GM19351 (cell line): ENCODE measurements at regions not wholly inside any gene's neighbourhood (a gene's known extent, or its start where the extent isn't known, plus 50 kb on each side); places are given as distances from the start of the nearest gene placed in this dataset.
"Not testable (repeated sequence)": the region's sequence is repeated elsewhere in the genome, so short reads cannot be mapped to it uniquely, and the experiment has no call there.

Experiments
- ATAC-seq: cut with Tn5 transposase; IDR thresholded peaks from one replicate; pipeline ENCODE4 v1.9.1; 2021; ENCODE audit warnings: mild to moderate bottlenecking, moderate library complexity; ENCODE audit not compliant: unreplicated experiment

DNA sequence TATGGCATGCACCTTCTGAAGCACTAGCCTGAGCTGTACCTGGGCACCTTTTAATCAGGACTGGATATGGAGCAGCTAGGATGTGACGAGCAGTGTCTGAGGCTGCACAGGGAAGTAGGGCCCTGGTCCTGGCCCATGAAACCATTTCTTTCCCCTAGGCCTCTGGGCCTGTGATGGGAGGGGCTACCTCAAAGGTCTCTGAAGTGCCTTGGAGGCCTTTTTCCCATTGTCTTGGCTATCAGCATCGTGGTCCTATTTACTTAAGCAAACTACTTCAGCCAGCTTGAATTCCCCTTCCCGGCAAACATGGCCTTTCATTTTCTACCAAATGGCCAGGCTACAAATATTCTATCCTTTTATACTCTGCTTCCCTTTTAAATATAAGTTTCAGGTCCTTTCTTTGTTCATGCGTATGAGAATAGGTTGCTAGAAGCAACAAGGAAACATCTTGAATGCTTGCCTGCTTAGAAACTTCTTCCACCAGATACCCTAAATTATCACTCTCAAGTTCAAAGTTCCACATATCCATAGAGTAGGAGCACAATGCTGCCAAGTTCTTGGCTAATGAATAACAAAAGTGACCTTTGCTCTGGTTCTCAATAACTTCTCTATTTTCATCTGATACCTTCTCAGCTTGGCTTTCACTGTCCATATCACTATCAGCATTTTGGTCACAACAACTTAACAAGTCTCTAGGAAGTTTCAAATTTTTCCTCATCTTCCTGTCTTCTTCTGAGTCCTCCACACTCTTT is 673.1 kb downstream of the HTR1B start:
- no peak for ATAC-seq

DNA sequence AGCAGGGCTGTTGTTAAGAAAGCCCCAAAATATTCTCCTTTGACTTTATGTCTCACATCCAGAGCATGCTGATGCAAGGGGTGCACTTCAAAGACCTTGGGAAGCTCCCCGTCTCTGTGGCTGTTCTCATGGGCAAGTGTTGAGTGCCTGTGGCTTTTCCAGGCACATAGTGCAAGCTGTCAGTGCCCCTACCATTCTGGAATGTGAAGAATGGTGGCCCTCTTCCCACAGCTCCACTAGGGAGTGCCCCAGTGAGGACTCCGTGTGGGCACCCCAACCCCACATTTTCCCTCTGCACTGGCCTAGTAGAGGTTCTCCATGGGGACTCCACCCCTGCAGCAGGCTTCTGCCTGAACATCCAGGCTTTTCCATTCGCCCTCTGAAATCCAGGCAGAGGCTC is 673.7 kb downstream of the HTR1B start:
- ATAC-seq, result no peak

DNA sequence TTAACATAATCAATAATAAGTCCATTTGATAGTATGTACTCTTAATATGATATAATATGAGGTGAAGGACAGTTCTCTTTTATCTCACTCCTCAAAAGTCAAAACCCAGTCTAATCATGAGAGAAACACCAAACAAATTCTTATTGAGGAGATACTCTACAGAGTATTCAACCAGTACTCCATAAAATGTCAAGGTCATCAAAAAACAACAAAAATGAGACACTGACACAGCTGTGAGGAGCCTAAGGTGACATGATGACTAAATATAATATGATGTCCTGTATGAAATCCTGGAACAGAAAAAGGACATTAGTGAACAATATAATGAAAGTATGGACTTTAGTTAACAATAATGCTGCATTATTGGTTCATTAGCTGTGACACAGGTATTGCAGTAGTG is 675.1 kb downstream of the HTR1B start:
- no peak for ATAC-seq

DNA sequence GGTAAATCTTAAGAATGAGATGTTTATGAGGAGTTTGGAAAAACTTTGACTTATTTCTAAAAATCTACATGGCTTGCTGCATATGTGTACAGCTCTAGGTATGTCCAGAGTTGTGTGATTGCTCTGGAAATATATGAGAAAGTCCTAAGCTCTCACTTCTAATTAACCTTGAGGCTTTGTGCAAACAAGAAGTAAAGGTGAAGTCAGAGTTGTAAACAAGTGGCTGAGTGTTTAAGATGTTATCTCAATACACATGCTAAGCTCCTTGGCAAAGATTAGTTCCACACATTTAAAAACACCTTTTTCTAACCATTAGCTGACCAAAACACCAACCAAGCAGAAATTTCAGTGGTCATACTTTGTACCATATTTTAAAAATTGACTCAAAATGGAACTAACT is 684.2 kb downstream of the HTR1B start:
- ATAC-seq, result no peak

DNA sequence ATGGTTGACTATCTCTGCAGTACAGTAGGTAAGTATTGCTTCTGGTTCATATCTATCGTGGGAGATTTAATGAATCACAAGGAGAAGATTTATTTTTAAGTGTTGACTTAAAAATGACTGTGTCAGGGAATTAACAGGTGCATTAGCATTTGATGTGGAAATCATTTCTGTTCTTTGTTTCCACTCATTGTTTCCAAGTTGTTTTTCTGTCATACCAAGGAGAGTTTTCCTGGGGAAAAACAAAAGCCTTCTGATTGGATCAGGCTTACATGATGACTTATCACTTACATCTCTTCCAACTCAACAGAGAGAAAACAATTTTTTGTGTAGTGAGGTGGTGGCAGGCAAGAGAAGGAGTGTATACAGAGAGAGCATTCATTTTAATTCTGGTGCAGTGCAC is 686.4 kb downstream of the HTR1B start:
- no peak for ATAC-seq

DNA sequence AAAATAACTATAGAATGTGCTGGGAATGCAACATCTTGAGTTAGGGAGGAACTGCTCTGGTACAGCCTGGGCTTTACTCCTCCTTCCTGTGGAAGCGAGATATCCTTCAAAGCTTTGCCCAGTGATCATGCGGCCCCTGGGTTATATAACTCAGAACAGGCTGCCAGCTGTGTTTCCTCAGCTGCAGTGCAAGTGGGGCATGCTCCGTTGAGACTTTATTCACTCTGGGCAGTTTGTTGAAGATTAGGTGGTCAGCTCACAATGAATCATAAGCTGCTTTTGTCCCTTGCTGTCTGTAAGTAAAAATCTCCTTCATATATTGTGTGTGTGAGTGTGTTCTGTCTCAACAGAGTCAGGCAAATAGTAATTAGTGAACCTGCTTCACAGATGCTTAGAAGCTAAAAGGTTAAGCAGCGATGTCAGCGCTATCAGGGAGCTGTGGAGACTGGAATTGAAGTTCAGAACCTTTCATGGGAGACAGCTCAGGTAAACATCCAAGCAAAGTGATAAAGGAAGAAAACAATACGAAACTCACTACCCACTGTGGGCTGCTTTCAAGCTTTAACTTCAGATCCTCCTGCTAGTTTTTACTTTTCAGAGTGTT is 688.4 kb downstream of the HTR1B start:
- no peak for ATAC-seq

DNA sequence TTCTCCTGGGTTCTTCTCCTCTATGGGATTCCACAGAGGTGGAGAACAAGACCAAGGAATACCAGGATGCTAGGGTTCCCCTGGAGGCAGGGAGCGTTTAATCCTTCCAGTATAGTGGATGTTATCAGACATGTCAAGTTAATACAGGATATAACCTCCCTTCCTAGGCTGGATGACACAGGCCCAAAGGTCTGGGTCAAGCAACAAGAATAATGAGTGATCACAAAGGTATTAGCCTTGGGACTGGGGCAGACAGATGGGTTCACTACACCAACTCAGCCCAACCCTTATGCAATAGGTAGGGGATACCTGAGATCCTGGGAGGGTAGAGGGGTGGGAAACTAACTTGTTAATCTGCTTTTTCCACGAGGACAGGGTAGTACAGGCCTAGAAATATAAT is 690.3 kb downstream of the HTR1B start:
- no peak for ATAC-seq

DNA sequence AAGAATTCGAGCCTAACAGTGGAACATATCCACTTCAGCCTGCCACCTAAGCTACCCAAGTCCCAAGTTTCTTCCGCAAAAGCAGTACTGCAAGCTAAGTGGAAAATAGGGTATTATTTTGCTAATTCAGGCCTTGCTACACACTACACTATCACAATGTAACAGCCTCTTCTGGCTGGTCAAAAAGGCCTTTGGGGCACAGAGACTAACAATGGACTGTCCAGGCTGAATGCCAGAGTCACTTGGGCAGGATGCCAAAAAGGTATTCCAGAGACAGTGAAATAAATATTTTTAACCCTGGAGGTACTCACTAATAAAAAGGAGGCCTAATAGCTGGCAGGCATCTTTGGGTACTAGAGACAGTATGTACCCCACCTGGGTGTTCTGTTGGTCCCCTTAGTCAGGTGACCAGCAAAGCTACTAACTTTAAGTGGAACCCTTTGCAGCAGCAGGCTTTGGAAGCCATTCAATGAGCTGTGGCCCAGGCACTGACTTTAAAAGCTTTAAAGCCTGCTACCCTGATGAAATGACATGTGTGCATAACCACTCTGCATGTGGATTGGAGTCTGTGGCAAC is 692.1 kb downstream of the HTR1B start:
- ATAC-seq, result no peak

DNA sequence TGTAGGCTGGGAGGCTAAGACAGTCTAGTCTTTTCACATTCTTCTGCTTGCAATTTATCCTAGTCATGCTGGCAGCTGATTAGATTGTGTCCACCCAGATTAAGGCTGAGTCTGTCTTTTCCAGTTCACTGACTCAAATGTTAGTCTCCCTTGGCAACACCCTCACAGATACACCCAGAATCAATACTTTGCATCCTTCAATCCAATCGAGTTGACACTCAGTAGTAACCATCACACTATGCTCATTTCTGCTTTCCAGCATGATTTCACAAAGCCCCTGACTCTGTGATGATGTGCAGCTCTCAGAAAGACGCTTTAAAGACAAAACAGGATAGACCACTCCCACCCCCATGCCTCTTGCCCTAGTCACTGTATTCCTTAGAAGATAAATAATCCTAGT is 693.0 kb downstream of the HTR1B start:
- no peak for ATAC-seq

DNA sequence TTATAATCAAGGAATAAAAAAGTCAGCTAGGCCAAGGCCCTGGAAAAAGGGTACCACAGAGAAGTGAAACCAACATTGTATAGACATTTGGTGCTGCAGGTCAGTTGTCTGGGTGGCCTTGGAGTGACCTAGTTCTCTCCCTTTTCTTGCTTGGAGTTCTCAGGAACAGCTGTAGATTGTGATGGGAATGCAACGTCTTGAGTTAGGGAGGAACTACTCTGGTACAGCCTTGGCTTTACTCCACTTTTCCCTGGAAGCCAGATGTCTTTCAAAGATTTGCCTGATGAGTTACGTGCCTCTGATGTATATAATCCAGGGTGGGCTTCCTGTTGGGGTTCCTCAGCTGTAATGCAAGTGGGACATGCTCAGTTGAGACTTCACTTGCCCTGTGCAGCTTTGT is 694.7 kb downstream of the HTR1B start:
- no peak for ATAC-seq

DNA sequence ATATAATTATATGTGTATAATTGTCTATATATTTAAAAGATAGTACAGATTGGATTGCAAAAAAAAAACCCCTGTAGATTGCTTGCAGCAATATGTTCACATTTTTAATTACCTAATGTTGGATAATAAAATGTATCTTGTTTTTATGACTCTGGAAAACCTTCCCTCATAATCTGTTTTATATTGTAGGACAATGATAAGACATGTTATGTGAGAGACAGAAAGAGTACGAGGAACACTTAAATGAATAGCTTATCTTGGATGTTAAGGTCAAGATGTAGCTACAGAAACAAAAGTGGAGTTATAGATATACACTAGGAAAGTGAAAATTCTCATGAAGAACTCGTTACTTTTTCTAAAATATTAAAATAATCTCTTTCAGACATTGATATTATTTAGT is 691.6 kb upstream of the IMPG1 start:
- no peak for ATAC-seq

DNA sequence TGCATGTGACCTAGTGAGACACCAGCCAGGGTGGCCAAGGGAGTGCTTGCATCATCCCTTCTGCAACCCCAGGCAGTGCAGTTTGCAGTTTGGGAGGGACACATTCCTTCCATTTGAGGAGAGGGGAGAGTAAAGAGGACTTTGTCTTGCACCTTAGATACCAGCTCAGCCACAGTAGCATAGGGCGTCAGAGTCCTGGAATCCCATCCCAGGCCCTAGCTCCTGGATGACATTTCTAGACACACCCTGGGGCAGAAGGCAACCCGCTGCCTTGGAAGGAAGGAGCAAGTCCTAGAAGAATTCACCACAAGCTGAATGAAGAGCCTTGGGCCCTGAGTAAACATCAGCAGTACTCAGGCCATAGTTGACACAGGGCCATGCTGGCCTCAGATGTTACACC is 680.4 kb upstream of the IMPG1 start:
- ATAC-seq, result no peak

DNA sequence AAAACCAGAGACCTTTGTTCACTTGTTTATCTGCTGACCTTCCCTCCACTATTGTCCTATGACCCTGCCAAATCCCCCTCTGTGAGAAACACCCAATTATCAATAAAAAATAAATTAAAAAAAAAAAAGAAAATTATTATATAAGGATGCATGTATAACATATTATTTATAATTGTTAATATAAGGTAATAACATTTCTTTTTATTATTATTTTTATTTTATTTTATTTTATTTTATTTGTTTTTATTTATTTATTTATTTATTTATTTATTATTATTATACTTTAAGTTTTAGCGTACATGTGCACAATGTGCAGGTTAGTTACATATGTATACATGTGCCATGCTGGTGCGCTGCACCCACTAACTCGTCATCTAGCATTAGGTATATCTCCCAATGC is 672.9 kb upstream of the IMPG1 start:
- not testable (repeated sequence) for ATAC-seq

DNA sequence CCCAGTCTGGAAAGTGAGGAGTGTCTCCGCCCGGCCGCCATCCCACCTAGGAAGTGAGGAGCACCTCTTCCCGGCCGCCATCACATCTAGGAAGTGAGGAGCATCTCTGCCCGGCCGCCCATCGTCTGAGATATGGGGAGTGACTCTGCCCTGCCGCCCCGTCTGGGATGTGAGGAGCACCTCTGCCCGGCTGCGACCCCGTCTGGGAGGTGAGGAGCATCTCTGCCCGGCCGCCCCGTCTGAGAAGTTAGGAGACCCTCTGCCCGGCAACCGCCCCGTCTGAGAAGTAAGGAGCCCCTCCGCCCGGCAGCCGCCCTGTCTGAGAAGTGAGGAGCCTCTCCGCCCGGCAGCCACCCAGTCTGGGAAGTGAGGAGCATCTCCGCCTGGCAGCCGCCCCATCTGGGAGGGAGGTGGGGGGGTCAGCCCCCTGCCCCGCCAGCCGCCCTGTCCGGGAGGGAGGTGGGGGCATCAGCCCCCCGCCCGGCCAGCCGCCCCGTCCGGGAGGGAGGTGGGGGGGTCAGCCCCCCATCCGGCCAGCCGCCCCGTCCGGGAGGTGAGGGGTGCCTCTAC is 671.8 kb upstream of the IMPG1 start:
- not testable (repeated sequence) for ATAC-seq

DNA sequence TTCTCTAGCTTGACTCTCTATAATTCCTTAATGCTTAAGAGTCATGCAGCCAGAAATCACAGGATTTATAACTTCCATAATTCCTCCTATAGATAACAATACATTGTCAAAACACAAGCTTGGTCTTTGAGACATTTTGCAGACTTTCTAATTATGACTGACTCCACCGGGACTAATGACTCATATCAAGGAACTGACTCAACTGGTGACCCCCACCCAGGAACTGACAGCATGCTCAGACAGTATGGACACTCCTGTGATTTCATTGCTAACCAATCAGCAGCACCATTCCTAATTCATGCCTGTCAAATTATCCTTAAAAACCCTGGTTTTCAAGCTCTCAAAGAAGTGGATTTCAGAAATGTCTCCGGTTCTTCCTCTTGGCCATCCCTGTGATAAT is 670.5 kb upstream of the IMPG1 start:
- ATAC-seq, result no peak

DNA sequence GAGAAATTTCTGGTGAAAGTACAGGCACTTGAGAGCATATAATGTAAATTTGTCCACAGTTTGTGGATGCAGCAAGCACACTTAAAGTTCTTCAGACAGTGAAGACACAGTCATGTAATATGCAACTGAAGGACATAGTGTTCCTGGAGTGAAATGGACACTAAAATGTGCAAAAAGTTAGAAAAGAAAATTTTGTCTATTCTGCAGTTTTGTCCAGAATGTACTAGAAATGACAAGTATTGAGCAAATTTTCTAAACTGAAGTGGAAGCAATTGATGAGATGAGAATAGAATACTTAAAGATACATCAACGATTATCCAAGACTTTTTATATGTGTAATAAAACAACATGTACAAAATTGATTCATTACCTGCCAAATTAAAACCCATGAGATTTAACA is 647.0 kb upstream of the IMPG1 start:
- no peak for ATAC-seq

DNA sequence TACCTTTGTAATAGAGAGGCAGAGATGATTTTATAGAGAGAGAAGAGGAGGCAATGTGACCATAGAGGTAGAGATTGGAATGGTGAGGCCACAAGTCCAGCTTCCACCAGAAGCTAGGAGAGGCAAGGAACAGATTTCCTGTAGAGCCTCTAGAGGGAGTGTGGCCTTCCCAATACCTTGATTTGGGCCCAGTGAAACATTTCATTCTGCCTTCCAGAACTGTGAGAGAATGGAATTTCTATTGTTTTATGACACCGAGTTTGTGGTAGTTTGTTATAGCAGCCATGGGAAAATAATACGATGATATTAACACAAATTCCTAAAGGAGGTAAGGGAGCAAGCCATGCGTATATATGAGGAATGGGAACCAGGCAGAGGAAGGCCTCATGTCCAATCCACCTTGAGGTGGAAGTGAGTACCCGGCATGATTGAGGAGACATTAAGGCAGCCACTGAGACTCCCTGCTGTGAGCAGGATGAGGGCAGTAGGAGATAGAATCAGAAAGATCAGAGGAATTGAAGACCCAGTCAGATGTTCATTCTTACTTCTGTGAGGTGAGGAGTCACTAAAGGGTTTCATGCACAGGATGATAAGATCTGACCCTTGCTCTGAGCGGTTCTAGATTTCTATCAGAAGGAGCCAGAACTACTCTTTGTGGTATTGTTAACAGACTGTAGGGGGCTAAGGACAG is 636.3 kb upstream of the IMPG1 start:
- ATAC-seq, result no peak

DNA sequence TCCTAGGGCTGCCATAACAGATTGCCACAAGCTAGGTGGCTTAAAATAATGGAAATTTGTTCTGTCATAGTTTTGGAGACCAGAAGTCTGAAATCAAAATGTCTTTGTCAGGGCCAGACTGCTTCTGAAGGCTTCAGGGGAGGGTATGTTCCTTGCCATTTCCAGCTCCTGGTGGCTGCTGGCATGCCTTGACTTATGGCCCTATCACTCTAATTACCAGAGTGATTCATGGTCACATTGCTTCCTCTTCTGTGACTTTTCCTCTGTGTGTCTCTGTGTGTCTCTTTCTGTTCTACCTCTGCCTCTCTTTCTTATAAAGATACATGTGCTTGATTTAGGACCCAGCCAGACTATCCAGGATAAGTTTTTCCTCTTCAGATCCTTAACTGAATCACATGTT is 635.2 kb upstream of the IMPG1 start:
- no peak for ATAC-seq

DNA sequence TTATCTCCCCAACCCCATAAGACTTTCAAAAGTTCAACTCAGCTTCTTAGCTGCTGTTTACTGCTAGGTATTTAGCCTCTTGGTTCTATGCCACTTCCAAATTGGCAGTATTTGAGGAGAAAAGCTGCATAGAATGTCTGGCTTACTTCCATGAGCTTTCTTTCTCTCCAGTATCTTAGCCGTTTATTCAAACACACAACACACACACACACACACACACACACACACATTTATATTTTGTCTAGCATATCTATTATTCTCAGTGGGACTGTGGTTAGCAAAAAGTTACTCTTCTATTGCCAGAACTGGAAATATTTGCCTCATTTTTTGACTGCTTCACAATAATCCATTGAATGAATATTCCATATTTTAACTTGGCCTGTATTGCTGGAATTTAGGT is 634.2 kb upstream of the IMPG1 start:
- ATAC-seq, result no peak

DNA sequence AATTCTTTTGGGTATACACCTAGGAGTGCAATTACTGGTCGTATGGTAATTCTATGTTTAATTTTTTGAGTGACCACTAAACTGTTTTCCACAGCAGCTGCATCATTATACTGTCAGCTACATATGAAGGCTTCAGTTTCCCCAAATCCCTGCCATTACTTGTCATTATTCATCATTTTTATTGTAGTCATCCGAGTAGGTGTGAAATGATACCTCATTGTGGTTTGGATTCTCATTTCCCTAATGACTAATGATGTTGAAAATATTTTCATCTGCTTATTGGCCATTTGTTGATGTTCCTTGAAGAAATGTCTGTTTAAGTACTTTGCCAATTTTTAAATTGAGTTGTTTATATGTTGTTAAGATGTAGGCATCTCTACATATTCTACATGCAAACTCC is 633.6 kb upstream of the IMPG1 start:
- no peak for ATAC-seq

DNA sequence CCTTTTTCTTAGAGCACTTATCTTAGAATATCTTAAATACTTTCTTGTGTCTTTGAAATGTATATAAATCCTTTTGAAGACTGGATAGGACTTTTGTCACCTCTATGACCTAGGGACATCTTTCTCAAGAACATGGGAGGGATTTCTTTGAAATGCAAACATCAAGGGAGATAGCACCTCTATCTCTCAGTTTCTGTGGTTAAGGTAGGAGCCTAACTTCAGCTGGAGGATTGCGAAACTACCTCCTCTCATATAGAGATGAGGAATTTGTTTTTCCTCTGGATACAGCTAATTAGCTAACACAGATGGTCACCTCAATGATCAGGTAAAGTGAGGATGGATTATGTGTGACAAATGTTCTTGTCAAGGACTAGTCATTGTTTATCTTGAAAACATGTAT is 631.3 kb upstream of the IMPG1 start:
- no peak for ATAC-seq

DNA sequence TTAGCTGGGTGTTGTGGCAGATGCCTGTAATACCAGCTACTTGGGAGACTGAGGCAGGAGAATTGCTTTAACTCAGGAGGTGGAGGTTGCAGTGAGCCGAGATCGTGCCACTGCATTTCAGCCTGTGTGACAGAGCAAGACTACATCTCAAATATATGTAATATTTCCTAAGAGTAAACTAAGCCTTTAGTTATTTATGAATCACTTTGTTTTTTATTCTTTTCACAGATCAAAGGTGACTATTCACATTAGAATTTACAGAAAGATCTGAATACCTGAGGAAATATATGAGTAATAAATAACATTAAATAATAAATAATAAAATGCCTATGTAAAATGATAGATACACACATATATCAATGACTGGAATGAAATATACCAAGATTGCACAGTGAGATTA is 630.8 kb upstream of the IMPG1 start:
- no peak for ATAC-seq
